ENCODE measurements at regions not wholly inside any gene's neighbourhood (a gene's known extent, or its start where the extent isn't known, plus 50 kb on each side); places are given as distances from the start of the nearest gene placed in this dataset.

DNA sequence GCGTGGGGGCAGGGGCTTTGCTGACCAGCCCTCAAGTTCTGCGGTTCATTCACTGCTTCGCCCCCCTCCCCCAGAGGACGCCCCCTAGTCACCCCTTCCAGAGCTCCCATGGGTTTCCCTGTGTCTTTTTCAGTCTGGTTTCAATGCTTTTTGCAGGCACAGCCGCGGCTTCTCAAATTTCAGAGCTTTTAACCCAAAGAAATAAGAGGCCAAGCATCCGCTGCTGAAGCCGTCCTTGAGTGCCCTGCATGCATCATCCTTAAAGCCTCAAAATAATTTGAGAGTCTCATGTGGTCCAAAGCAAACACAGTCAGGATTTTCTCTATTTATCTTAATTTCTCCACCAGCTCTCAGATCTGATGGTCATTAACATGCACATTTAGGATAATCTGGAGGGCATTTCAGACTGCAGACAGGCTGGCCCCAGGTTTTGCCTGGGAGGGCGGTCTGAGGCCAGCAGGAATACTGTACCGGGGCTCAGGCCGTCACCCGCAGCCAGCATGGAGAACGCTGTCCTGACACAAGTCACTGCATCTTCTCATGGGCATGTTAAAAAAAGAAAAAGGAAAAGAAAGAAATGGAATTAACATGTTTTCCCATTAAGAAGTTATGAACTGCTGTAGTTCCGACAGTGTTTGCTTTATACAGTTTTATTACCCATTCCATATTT is 420.8 kb upstream of the IRX4 start:
- DNase-seq (ENCODE audit: extremely low spot score, unreplicated experiment) = no peak
- TF ChIP-seq, protein P1, sequence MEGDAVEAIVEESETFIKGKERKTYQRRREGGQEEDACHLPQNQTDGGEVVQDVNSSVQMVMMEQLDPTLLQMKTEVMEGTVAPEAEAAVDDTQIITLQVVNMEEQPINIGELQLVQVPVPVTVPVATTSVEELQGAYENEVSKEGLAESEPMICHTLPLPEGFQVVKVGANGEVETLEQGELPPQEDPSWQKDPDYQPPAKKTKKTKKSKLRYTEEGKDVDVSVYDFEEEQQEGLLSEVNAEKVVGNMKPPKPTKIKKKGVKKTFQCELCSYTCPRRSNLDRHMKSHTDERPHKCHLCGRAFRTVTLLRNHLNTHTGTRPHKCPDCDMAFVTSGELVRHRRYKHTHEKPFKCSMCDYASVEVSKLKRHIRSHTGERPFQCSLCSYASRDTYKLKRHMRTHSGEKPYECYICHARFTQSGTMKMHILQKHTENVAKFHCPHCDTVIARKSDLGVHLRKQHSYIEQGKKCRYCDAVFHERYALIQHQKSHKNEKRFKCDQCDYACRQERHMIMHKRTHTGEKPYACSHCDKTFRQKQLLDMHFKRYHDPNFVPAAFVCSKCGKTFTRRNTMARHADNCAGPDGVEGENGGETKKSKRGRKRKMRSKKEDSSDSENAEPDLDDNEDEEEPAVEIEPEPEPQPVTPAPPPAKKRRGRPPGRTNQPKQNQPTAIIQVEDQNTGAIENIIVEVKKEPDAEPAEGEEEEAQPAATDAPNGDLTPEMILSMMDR (IDR thresholded peaks at IDR 0.05) = no peak
- Mint-ChIP-seq H3K36me3 (ENCODE audit: unreplicated experiment) (no peaks in the 10 kb centered on the region), H3K27ac (ENCODE audit: unreplicated experiment) (no peak overlapping the region), H3K27me3 (ENCODE audit: unreplicated experiment) (no peaks in the 10 kb centered on the region), H3K9me3 (ENCODE audit: unreplicated experiment) (peaks cover 14% of the 10 kb centered on the region), H3K4me3 (ENCODE audit: unreplicated experiment) (no peak overlapping the region), H3K4me1 (ENCODE audit: unreplicated experiment) (no peaks in the 10 kb centered on the region)

DNA sequence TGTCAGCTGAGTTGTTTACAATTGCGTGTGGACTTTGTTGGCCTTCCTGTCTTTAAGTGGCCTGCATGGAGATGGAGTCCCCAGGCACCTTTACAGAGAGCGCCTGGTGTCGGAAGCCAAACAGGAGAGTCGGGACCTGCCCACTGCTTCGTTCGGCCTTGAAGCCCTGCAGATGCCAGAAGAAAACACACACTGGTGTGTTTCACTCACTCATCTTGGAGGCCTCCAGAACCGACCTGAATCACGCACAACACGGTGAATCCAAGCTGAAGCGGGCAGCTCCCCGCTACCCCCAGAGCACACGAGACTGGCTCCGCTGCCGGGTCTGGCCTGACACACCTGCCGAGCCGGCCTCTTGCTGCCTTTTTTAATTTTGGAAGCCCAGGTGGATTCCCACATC is 419.4 kb upstream of the IRX4 start:
- no peak for DNase-seq (ENCODE audit: extremely low spot score, unreplicated experiment)

DNA sequence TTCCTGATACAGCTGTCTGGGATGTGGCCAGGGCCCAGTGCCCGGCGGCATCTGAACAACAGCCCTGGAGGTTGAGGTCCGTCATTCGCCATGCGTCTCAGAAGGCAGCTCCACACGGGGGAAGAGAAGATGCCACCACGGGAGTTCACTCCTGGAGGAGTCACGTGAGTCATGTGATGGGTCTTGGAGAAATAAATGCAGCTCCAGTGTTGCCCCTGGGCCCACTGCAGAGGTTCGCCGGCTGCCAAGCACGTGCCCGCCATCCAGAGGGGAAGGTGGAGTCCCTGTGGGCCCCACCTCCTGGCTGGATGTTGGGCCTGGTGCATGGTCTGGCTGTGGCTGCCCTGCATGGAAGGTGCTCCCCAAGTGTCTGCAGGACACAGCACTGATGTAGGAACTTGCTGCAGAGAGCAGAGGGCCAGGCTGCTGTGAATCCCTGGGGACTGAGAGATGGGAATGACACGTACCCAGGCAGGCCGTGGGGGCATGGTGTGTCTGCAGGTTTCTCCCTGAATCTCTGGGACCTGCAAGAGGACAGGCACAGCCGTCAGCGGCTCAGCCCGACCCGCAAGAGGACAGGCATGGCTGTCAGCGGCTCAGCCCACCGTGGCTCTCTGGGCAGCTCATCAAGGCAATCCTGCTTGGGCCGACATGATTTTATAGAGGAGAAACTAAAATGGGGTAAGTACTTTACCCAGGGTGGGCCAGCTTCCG is 418.3 kb upstream of the IRX4 start:
- Mint-ChIP-seq H3K4me1 (ENCODE audit: unreplicated experiment) (no peaks in the 10 kb centered on the region), H3K27ac (ENCODE audit: unreplicated experiment) (no peak overlapping the region), H3K9me3 (ENCODE audit: unreplicated experiment) (peaks cover 16% of the 10 kb centered on the region), H3K36me3 (ENCODE audit: unreplicated experiment) (no peaks in the 10 kb centered on the region), H3K27me3 (ENCODE audit: unreplicated experiment) (no peaks in the 10 kb centered on the region), H3K4me3 (ENCODE audit: unreplicated experiment) (no peak overlapping the region)
- no peak for DNase-seq (ENCODE audit: extremely low spot score, unreplicated experiment)
- TF ChIP-seq, protein P1 (IDR thresholded peaks at IDR 0.05) = no peak

More for the DNA sequence above, 419.4 kb upstream of the IRX4 start:
- Mint-ChIP-seq H3K27ac (ENCODE audit: unreplicated experiment) (no peak overlapping the region), H3K4me3 (ENCODE audit: unreplicated experiment) (no peak overlapping the region), H3K27me3 (ENCODE audit: unreplicated experiment) (no peaks in the 10 kb centered on the region), H3K4me1 (ENCODE audit: unreplicated experiment) (no peaks in the 10 kb centered on the region), H3K9me3 (ENCODE audit: unreplicated experiment) (peaks cover 17% of the 10 kb centered on the region), H3K36me3 (ENCODE audit: unreplicated experiment) (no peaks in the 10 kb centered on the region)
- TF ChIP-seq, protein P1 (IDR thresholded peaks at IDR 0.05) = no peak

DNA sequence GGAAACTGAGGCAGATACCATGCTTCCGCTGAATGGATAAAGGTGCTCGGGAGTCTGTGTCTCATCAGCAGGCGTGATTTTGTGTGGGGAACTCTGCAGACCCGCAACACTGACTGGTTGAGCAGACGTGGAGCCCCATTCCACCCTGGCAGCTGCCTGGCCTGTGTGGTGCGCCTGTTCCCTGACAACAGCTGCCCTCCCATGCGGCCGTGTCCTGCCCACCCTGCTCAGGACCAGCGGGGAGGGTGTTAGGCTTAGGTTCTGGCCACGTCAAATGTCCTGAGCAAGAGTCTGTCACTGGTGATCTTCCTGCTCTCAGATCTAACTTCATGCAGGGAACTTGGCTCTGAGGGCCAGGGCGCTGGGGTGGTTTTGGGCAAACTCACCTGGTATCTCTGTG is 417.7 kb upstream of the IRX4 start:
- Mint-ChIP-seq H3K9me3 (ENCODE audit: unreplicated experiment) (peaks cover 20% of the 10 kb centered on the region), H3K27ac (ENCODE audit: unreplicated experiment) (no peak overlapping the region), H3K27me3 (ENCODE audit: unreplicated experiment) (no peaks in the 10 kb centered on the region), H3K4me3 (ENCODE audit: unreplicated experiment) (no peak overlapping the region), H3K36me3 (ENCODE audit: unreplicated experiment) (no peaks in the 10 kb centered on the region), H3K4me1 (ENCODE audit: unreplicated experiment) (no peaks in the 10 kb centered on the region)
- TF ChIP-seq, protein P1 (IDR thresholded peaks at IDR 0.05) = no peak
- no peak for DNase-seq (ENCODE audit: extremely low spot score, unreplicated experiment)

DNA sequence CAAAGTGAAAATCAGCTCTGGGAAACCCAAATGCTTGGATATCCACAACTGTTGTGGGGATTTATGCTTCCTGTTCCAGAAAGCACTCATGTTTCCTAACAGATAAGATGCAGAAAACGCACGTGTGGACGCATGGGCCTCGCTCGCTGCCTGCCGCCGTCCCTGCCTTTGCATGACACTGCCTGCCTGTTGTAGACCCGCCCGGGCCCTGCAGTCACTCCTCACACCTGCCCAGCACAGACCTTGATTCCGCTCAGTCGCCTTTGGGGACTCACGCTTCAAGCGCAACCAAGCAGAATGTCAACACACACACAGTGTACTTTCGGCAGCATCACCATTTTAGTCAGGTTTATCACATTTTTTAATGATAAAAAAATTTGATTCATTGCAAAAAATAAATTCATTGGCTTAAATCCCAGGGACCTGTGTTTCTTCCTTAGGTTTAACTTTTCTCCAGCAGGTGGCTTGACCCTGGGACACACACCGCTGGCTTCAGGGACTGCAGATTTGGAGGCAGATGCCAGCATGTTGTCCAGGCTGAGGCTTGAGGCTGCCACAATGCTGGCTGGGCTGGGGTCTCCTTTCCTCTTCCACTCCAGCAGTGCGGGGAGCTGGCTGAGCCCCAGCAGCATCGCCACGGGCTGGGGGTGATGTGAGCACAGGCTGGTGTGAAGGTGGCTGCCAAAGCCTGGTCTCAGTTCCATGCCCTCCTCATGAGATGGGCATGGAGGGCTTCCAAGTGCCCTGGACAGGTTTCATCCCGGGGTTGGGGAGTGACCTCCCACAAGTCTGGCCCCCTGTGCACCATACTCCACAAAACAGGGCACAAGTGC is 416.9 kb upstream of the IRX4 start:
- Mint-ChIP-seq H3K9me3 (ENCODE audit: unreplicated experiment) (peaks cover 25% of the 10 kb centered on the region), H3K4me3 (ENCODE audit: unreplicated experiment) (no peak overlapping the region), H3K27ac (ENCODE audit: unreplicated experiment) (no peak overlapping the region), H3K36me3 (ENCODE audit: unreplicated experiment) (no peaks in the 10 kb centered on the region), H3K27me3 (ENCODE audit: unreplicated experiment) (no peaks in the 10 kb centered on the region), H3K4me1 (ENCODE audit: unreplicated experiment) (no peaks in the 10 kb centered on the region)
- TF ChIP-seq, protein P1 (IDR thresholded peaks at IDR 0.05) = no peak
- DNase-seq (ENCODE audit: extremely low spot score, unreplicated experiment) = no peak
